WTC11 (cell line): ENCODE measurements at regions not wholly inside any gene's neighbourhood (a gene's known extent, or its start where the extent isn't known, plus 50 kb on each side); places are given as distances from the start of the nearest gene placed in this dataset.

Experiments used
- ATAC-seq: fragments of 200-7000 bp; cut with Tn5 transposase; 2 replicates; pipeline ENCODE4 v1.10.0; 2021; ENCODE audit warnings: mild to moderate bottlenecking, moderate library complexity
- CTCF ChIA-PET: fragments of 300-600 bp; sonication (Branson Sonifier 250); formaldehyde crosslinking; loops from one replicate; lab custom pipeline; 2021; ENCODE audit warnings: antibody characterized with exemption; lab: Charles Lee
- POLR2A ChIA-PET: fragments of 350-600 bp; sonication (Branson Sonifier 250); formaldehyde crosslinking; loops from one replicate; lab custom pipeline; 2021; ENCODE audit warnings: antibody characterized with exemption; lab: Charles Lee
- DNase-seq: peaks from one replicate; pipeline ENCODE4 v3.0.0; 2021; ENCODE audit warnings: low spot score
- H3K27ac Mint-ChIP-seq: 2 replicates; pipeline ENCODE4 v1.8.0; 2021; ENCODE audit warnings: mixed read lengths
- H3K27me3 Mint-ChIP-seq: 2 replicates; pipeline ENCODE4 v1.8.0; 2021; ENCODE audit warnings: low read depth, mild to moderate bottlenecking, moderate library complexity, mixed read lengths
- H3K36me3 Mint-ChIP-seq: 2 replicates; pipeline ENCODE4 v1.8.0; 2021; ENCODE audit warnings: mixed read lengths
- H3K4me1 Mint-ChIP-seq: 2 replicates; pipeline ENCODE4 v1.8.0; 2022; ENCODE audit warnings: mixed read lengths
- H3K4me3 Mint-ChIP-seq: 2 replicates; pipeline ENCODE4 v1.8.0; 2021; ENCODE audit warnings: mild to moderate bottlenecking, moderate library complexity, mixed read lengths
- H3K9me3 Mint-ChIP-seq: 2 replicates; pipeline ENCODE4 v1.8.0; 2021; ENCODE audit warnings: mixed read lengths
- AR ChIP-seq: fragments of 250-450 bp; sonication (Bioruptor Pico); IDR thresholded peaks from 2 replicates; pipeline ENCODE4 v1.9.0; 2021; ENCODE audit warnings: mild to moderate bottlenecking
- ATF3 ChIP-seq: sonication (generic); formaldehyde crosslinking; conservative IDR thresholded peaks from 2 replicates; pipeline ENCODE4 v1.8.1; 2022; ENCODE audit warnings: mild to moderate bottlenecking, missing genetic modification reagents
- CREM ChIP-seq: sonication (generic); formaldehyde crosslinking; IDR thresholded peaks from 2 replicates; pipeline ENCODE4 v1.8.1; 2022; ENCODE audit warnings: mild to moderate bottlenecking, missing genetic modification reagents, moderate library complexity
- E2F1 ChIP-seq: sonication (generic); formaldehyde crosslinking; IDR thresholded peaks from 2 replicates; pipeline ENCODE4 v1.8.0; 2022; ENCODE audit warnings: mild to moderate bottlenecking, missing genetic modification reagents
- ERG ChIP-seq: fragments of 250-450 bp; sonication (Bioruptor Pico); IDR thresholded peaks from 2 replicates; pipeline ENCODE4 v1.8.0; 2021; ENCODE audit warnings: mild to moderate bottlenecking
- FOXK1 ChIP-seq: sonication (generic); formaldehyde crosslinking; IDR thresholded peaks from 2 replicates; pipeline ENCODE4 v1.8.0; 2022; ENCODE audit warnings: mild to moderate bottlenecking, moderate library complexity, missing genetic modification reagents
- FOXP4 ChIP-seq: sonication (generic); formaldehyde crosslinking; IDR thresholded peaks from 2 replicates; pipeline ENCODE4 v1.8.0; 2022; ENCODE audit warnings: mild to moderate bottlenecking, missing genetic modification reagents
- GABPB1 ChIP-seq: sonication (generic); formaldehyde crosslinking; IDR thresholded peaks from 2 replicates; pipeline ENCODE4 v1.8.1; 2023; ENCODE audit warnings: mild to moderate bottlenecking, missing genetic modification reagents
- IRF1 ChIP-seq: sonication (generic); formaldehyde crosslinking; IDR thresholded peaks from 2 replicates; pipeline ENCODE4 v1.8.0; 2023; ENCODE audit warnings: missing genetic modification reagents
- IRF2 ChIP-seq: sonication (generic); formaldehyde crosslinking; IDR thresholded peaks from 2 replicates; pipeline ENCODE4 v1.8.0; 2022; ENCODE audit warnings: low read depth, missing genetic modification reagents, borderline replicate concordance
- MXD4 ChIP-seq: fragments of 250-450 bp; sonication (Bioruptor Pico); IDR thresholded peaks from 2 replicates; pipeline ENCODE4 v1.8.0; 2021; ENCODE audit warnings: mild to moderate bottlenecking, moderate library complexity, borderline replicate concordance
- MYBL2 ChIP-seq: sonication (generic); formaldehyde crosslinking; IDR thresholded peaks from 2 replicates; pipeline ENCODE4 v1.8.1; 2023; ENCODE audit warnings: mild to moderate bottlenecking, moderate library complexity, missing genetic modification reagents
- NFATC4 ChIP-seq: fragments of 250-450 bp; sonication (Bioruptor Pico); IDR thresholded peaks from 2 replicates; pipeline ENCODE4 v1.9.0; 2021; ENCODE audit warnings: mild to moderate bottlenecking
- STAT6 ChIP-seq: sonication (generic); formaldehyde crosslinking; conservative IDR thresholded peaks from 2 replicates; pipeline ENCODE4 v1.8.1; 2023; ENCODE audit warnings: mild to moderate bottlenecking, low read depth, missing genetic modification reagents, moderate library complexity
- USF1 ChIP-seq: sonication (generic); formaldehyde crosslinking; IDR thresholded peaks from 2 replicates; pipeline ENCODE4 v1.8.0; 2022; ENCODE audit warnings: mild to moderate bottlenecking, missing genetic modification reagents
- ZNF423 ChIP-seq: fragments of 250-450 bp; sonication (Bioruptor Pico); IDR thresholded peaks from 2 replicates; pipeline ENCODE4 v2.1.2; 2022; ENCODE audit warnings: mild to moderate bottlenecking, moderate library complexity
- ZNF671 ChIP-seq: fragments of 250-450 bp; sonication (Bioruptor Pico); IDR thresholded peaks from 2 replicates; pipeline ENCODE4 v1.8.0; 2021; ENCODE audit warnings: mild to moderate bottlenecking
- ZSCAN18 ChIP-seq: fragments of 250-450 bp; sonication (Bioruptor Pico); IDR thresholded peaks from 2 replicates; pipeline ENCODE4 v2.1.2; 2022; ENCODE audit warnings: mild to moderate bottlenecking, moderate library complexity

- H3K36me3 Mint-ChIP-seq, result no peaks in the 10 kb centered on the region
- H3K27ac Mint-ChIP-seq, result no peak overlapping the region
- DNase-seq, result no peak
- H3K9me3 Mint-ChIP-seq, result no peaks in the 10 kb centered on the region
- no peaks in the 10 kb centered on the region for H3K27me3 Mint-ChIP-seq
- TF ChIP-seq STAT6 (CRISPR knock-in tag) (no peak), ERG (CRISPR knock-in tag) (no peak), USF1 (no peak), CREM (CRISPR knock-in tag) (no peak), ZNF671 (CRISPR knock-in tag) (no peak), ATF3 (CRISPR knock-in tag) (no peak), IRF2 (no peak), MXD4 (CRISPR knock-in tag) (no peak), AR (CRISPR knock-in tag) (no peak), IRF1 (CRISPR knock-in tag) (no peak)
- no peak overlapping the region for H3K4me3 Mint-ChIP-seq
- H3K4me1 Mint-ChIP-seq, result peaks cover 10% of the 10 kb centered on the region
- ChIA-PET CTCF (interaction anchor here (1.3 to 2.0 kb wide), 3 partner anchors 14 to 159 kb away, joined by 3 to 5 read pairs (median 4); no protein-coding TSS in a partner anchor), POLR2A (no interaction called here)
- ATAC-seq, result no peak
These were observed 413.0 kb downstream of the CDH2 start for GRCh38 chr18:27763936-27764335.

- ATAC-seq, result no peak
- TF ChIP-seq FOXK1 (CRISPR knock-in tag) (no peak), AR (CRISPR knock-in tag) (no peak), ZSCAN18 (CRISPR knock-in tag) (no peak), E2F1 (no peak), FOXP4 (no peak), GABPB1 (CRISPR knock-in tag) (no peak), MYBL2 (no peak), CREM (CRISPR knock-in tag) (no peak), NFATC4 (no peak), ZNF423 (CRISPR knock-in tag) (no peak)
These were observed 413.6 kb downstream of the CDH2 start for GRCh38 chr18:27763341-27763740.

More at GRCh38 chr18:27763341-27763740, 413.6 kb downstream of the CDH2 start:
- Mint-ChIP-seq H3K4me3 (no peak overlapping the region), H3K27me3 (no peaks in the 10 kb centered on the region), H3K36me3 (no peaks in the 10 kb centered on the region), H3K9me3 (no peaks in the 10 kb centered on the region), H3K27ac (no peak overlapping the region), H3K4me1 (peaks cover 13% of the 10 kb centered on the region)
- POLR2A ChIA-PET, result no interaction called here
- no peak for DNase-seq
- CTCF ChIA-PET, result interaction anchor here (1.7 to 2.0 kb wide), 2 partner anchors 13 to 158 kb away, joined by 4 to 5 read pairs; no protein-coding TSS in a partner anchor
